ENCODE measurements at regions not wholly inside any gene's neighbourhood (a gene's known extent, or its start where the extent isn't known, plus 50 kb on each side); places are given as distances from the start of the nearest gene placed in this dataset.

- Histone ChIP-seq H3K36me3 (ENCODE audit: control insufficient read depth in 2 of 3, insufficient read depth in 3 of 3, low read length in 3 of 3) (no peaks in the 10 kb centered on the region), H3K9me3 (ENCODE audit: control insufficient read depth in 2 of 3, insufficient read depth in 1 of 3, low read length in 3 of 3) (no peaks in the 10 kb centered on the region), H3K4me1 (ENCODE audit: control insufficient read depth in 2 of 3, insufficient read depth in 2 of 3, low read depth in 1 of 3, low read length in 3 of 3) (peaks cover 0 to 3% (median 0%) of the 10 kb centered on the region in 3 donors), H3K9ac (ENCODE audit: low read length in 3 of 3) (no peak overlapping the region), H3K27ac (ENCODE audit: low read depth in 2 of 2, low read length in 2 of 2) (no peak overlapping the region), H3K4me3 (ENCODE audit: low read length in 3 of 3) (no peak overlapping the region), H3K27me3 (ENCODE audit: control insufficient read depth, insufficient read depth, low read length) (no peaks in the 10 kb centered on the region)
- DNase-seq, result peak in 1 of 5 donors; percentile 23
- intact Hi-C loops (cut with DNase I), result no loop called here
- peak; percentile 17 for TF ChIP-seq CTCF (IDR thresholded peaks at IDR 0.05; ENCODE audit: borderline replicate concordance, extremely low read depth, insufficient read depth)
- FAIRE-seq, result no peak
Measured at GRCh38 chr4:143085224-143085623, 99.5 kb upstream of the USP38 start.

- H3K9me3 ChIP-seq (ENCODE audit: control insufficient read depth in 2 of 3, insufficient read depth in 1 of 3, low read length in 3 of 3), result no peaks in the 10 kb centered on the region
- no peak for FAIRE-seq
- no peak overlapping the region for H3K27ac ChIP-seq (ENCODE audit: low read depth in 2 of 2, low read length in 2 of 2)
Measured at GRCh38 chr4:143085659-143086058, 99.1 kb upstream of the USP38 start.

GRCh38 chr4:143089291-143089690 lies 95.4 kb upstream of the USP38 start:
- no peak for TF ChIP-seq CTCF (IDR thresholded peaks at IDR 0.05; ENCODE audit: borderline replicate concordance, extremely low read depth, insufficient read depth)
- Histone ChIP-seq H3K27ac (ENCODE audit: low read depth in 2 of 2, low read length in 2 of 2) (no peak overlapping the region), H3K9me3 (ENCODE audit: control insufficient read depth in 2 of 3, insufficient read depth in 1 of 3, low read length in 3 of 3) (no peaks in the 10 kb centered on the region), H3K4me3 (ENCODE audit: low read length in 3 of 3) (no peak overlapping the region), H3K27me3 (ENCODE audit: control insufficient read depth, insufficient read depth, low read length) (no peaks in the 10 kb centered on the region), H3K4me1 (ENCODE audit: control insufficient read depth in 2 of 3, insufficient read depth in 2 of 3, low read depth in 1 of 3, low read length in 3 of 3) (no peaks in the 10 kb centered on the region), H3K36me3 (ENCODE audit: control insufficient read depth in 2 of 3, insufficient read depth in 3 of 3, low read length in 3 of 3) (no peaks in the 10 kb centered on the region), H3K9ac (ENCODE audit: low read length in 3 of 3) (no peak overlapping the region)
- intact Hi-C loops (cut with DNase I), result no loop called here
- no peak for FAIRE-seq
- no peak for DNase-seq

More at GRCh38 chr4:143085659-143086058, 99.1 kb upstream of the USP38 start:
- Histone ChIP-seq H3K9ac (ENCODE audit: low read length in 3 of 3) (no peak overlapping the region), H3K27me3 (ENCODE audit: control insufficient read depth, insufficient read depth, low read length) (no peaks in the 10 kb centered on the region), H3K4me1 (ENCODE audit: control insufficient read depth in 2 of 3, insufficient read depth in 2 of 3, low read depth in 1 of 3, low read length in 3 of 3) (peaks cover 0 to 3% (median 0%) of the 10 kb centered on the region in 3 donors), H3K36me3 (ENCODE audit: control insufficient read depth in 2 of 3, insufficient read depth in 3 of 3, low read length in 3 of 3) (no peaks in the 10 kb centered on the region), H3K4me3 (ENCODE audit: low read length in 3 of 3) (no peak overlapping the region)
- intact Hi-C loops (cut with DNase I), result no loop called here
- no peak for TF ChIP-seq CTCF (IDR thresholded peaks at IDR 0.05; ENCODE audit: borderline replicate concordance, extremely low read depth, insufficient read depth)
- peak in 1 of 5 donors; percentile 17 for DNase-seq

- Histone ChIP-seq H3K36me3 (ENCODE audit: control insufficient read depth in 2 of 3, insufficient read depth in 3 of 3, low read length in 3 of 3) (no peaks in the 10 kb centered on the region), H3K27me3 (ENCODE audit: control insufficient read depth, insufficient read depth, low read length) (no peaks in the 10 kb centered on the region), H3K27ac (ENCODE audit: low read depth in 2 of 2, low read length in 2 of 2) (no peak overlapping the region), H3K9ac (ENCODE audit: low read length in 3 of 3) (no peak overlapping the region), H3K9me3 (ENCODE audit: control insufficient read depth in 2 of 3, insufficient read depth in 1 of 3, low read length in 3 of 3) (no peaks in the 10 kb centered on the region), H3K4me1 (ENCODE audit: control insufficient read depth in 2 of 3, insufficient read depth in 2 of 3, low read depth in 1 of 3, low read length in 3 of 3) (no peaks in the 10 kb centered on the region), H3K4me3 (ENCODE audit: low read length in 3 of 3) (no peak overlapping the region)
- no peak for FAIRE-seq
- intact Hi-C loops (cut with DNase I), result no loop called here
- DNase-seq, result no peak
- TF ChIP-seq CTCF (IDR thresholded peaks at IDR 0.05; ENCODE audit: borderline replicate concordance, extremely low read depth, insufficient read depth), result no peak
Measured at GRCh38 chr4:143089847-143090246, 94.9 kb upstream of the USP38 start.

All from kidney (tissue), 13 donors.